A673 (cell line): ENCODE measurements at regions not wholly inside any gene's neighbourhood (a gene's known extent, or its start where the extent isn't known, plus 50 kb on each side); places are given as distances from the start of the nearest gene placed in this dataset.
"Not testable (repeated sequence)": the region's sequence is repeated elsewhere in the genome, so short reads cannot be mapped to it uniquely, and the experiment has no call there.

Experiments
- BruUV-seq: library from RNA; stranded (reverse); fragments of 400-500 nt; replicated peaks from 2 replicates; lab custom pipeline; 2021; lab: Mats Ljungman, UMichigan
- CTCF ChIA-PET: fragments of 300-600 bp; sonication (Branson Sonifier 250); formaldehyde crosslinking; loops from one replicate; lab custom pipeline; 2022; ENCODE audit warnings: antibody characterized with exemption; lab: Charles Lee
- POLR2A ChIA-PET: fragments of 300-600 bp; sonication (Branson Sonifier 250); formaldehyde crosslinking; loops from one replicate; lab custom pipeline; 2022; ENCODE audit warnings: antibody characterized with exemption; ENCODE audit not compliant: low non-redundant PET; lab: Charles Lee
- DNase-seq: peaks from one replicate; pipeline ENCODE4 v3.0.0-alpha.2; 2015; ENCODE audit warnings: low spot score
- H3K27ac ChIP-seq: fragments of 200-600 bp; sonication (generic); 2 replicates; pipeline ENCODE4 v1.5.1; 2016; ENCODE audit warnings: mixed run types, low read depth, mild to moderate bottlenecking, mixed read lengths, antibody characterized with exemption, low read length; ENCODE audit not compliant: poor library complexity, severe bottlenecking
- H3K27me3 ChIP-seq: fragments of 200-600 bp; sonication (generic); replicated peaks from 2 replicates; pipeline ENCODE4 v1.6.1; 2017; ENCODE audit warnings: mixed run types, low read depth, mild to moderate bottlenecking, mixed read lengths, antibody characterized with exemption, low read length; ENCODE audit not compliant: insufficient read depth, poor library complexity
- H3K36me3 ChIP-seq: fragments of 200-600 bp; sonication (generic); 2 replicates; pipeline ENCODE4 v1.6.1; 2016; ENCODE audit warnings: mixed run types, mild to moderate bottlenecking, mixed read lengths, antibody characterized with exemption, low read length; ENCODE audit not compliant: insufficient read depth, poor library complexity, severe bottlenecking
- H3K4me1 ChIP-seq: fragments of 200-600 bp; sonication (generic); 2 replicates; pipeline ENCODE4 v1.6.1; 2017; ENCODE audit warnings: mixed run types, mild to moderate bottlenecking, mixed read lengths, antibody characterized with exemption, low read length; ENCODE audit not compliant: insufficient read depth, poor library complexity, severe bottlenecking
- H3K4me3 ChIP-seq: fragments of 200-600 bp; sonication (generic); 2 replicates; pipeline ENCODE4 v1.5.1; 2016; ENCODE audit warnings: low read depth, mixed run types, mild to moderate bottlenecking, mixed read lengths, low read length; ENCODE audit not compliant: poor library complexity, severe bottlenecking
- H3K9me3 ChIP-seq: fragments of 200-600 bp; sonication (generic); 2 replicates; pipeline ENCODE4 v1.6.1; 2016; ENCODE audit warnings: mixed run types, low read depth, mild to moderate bottlenecking, mixed read lengths, antibody characterized with exemption, low read length; ENCODE audit not compliant: poor library complexity, severe bottlenecking
- CTCF ChIP-seq: fragments of 300-800, 200-600 bp; sonication (generic); conservative IDR thresholded peaks from 2 replicates; pipeline ENCODE4 v1.5.1; 2017; ENCODE audit warnings: low read depth, mild to moderate bottlenecking, antibody characterized with exemption, low read length, moderate library complexity, mixed read lengths
- EZH2 ChIP-seq: fragments of 200-600 bp; sonication (generic); IDR thresholded peaks from 2 replicates; pipeline ENCODE4 v1.6.1; 2017; ENCODE audit warnings: borderline replicate concordance, low read depth, mild to moderate bottlenecking, mixed read lengths, antibody characterized with exemption, low read length; ENCODE audit not compliant: poor library complexity, severe bottlenecking
- intact Hi-C: fragments of 100-400 bp; cut with micrococcal nuclease; formaldehyde crosslinking; loops from one replicate; pipeline ENCODE4 v1.10.0; 2022; ENCODE audit not compliant: unreplicated experiment

GRCh38 chr4:115548123-115548522 lies 434.7 kb upstream of the NDST4 start:
- BruUV-seq: no TSS peak

GRCh38 chr4:115537387-115537786 lies 424.0 kb upstream of the NDST4 start:
- Histone ChIP-seq H3K9me3 (no peaks in the 10 kb centered on the region), H3K36me3 (no peaks in the 10 kb centered on the region), H3K4me3 (no peak overlapping the region), H3K4me1 (peaks cover 14% of the 10 kb centered on the region), H3K27me3 (no peaks in the 10 kb centered on the region), H3K27ac (no peak overlapping the region)
- peak; percentile 56; the same call in 1 of the 2 replicates for TF ChIP-seq CTCF
- no peak for TF ChIP-seq EZH2
- intact Hi-C loops: loop anchor here (2.0 to 10.0 kb wide), 4 partner anchors 305 to 757 kb away; no protein-coding TSS in a partner anchor
- peak; percentile 48 for DNase-seq
- BruUV-seq: no TSS peak
- POLR2A ChIA-PET: interaction anchor here (0.7 kb wide), 1 partner anchor 356 kb away, joined by 3 read pairs; no protein-coding TSS in a partner anchor
- CTCF ChIA-PET: interaction anchor here (1.3 kb wide), 1 partner anchor 315 kb away, joined by 4 read pairs; no protein-coding TSS in a partner anchor

More at GRCh38 chr4:115548123-115548522, 434.7 kb upstream of the NDST4 start:
- intact Hi-C loops: loop anchor here (10.0 kb wide), 1 partner anchor 237 kb away; no protein-coding TSS in a partner anchor
- TF ChIP-seq EZH2 (no peak), CTCF (no peak)
- Histone ChIP-seq H3K4me3 (no peak overlapping the region), H3K4me1 (peaks cover 5% of the 10 kb centered on the region), H3K27me3 (no peaks in the 10 kb centered on the region), H3K9me3 (no peaks in the 10 kb centered on the region), H3K36me3 (no peaks in the 10 kb centered on the region), H3K27ac (no peak overlapping the region)
- POLR2A ChIA-PET: no interaction called here
- CTCF ChIA-PET: interaction anchor here (0.7 kb wide), 1 partner anchor 1980 kb away, joined by 9 read pairs; no protein-coding TSS in a partner anchor
- no peak for DNase-seq

GRCh38 chr4:115529126-115529525 lies 415.7 kb upstream of the NDST4 start:
- Histone ChIP-seq H3K9me3 (no peaks in the 10 kb centered on the region), H3K36me3 (no peaks in the 10 kb centered on the region), H3K4me3 (no peak overlapping the region), H3K27ac (no peak overlapping the region), H3K27me3 (no peaks in the 10 kb centered on the region), H3K4me1 (no peaks in the 10 kb centered on the region)
- TF ChIP-seq EZH2 (no peak), CTCF (no peak)
- BruUV-seq: no TSS peak
- intact Hi-C loops: no loop called here
- ChIA-PET POLR2A (no interaction called here), CTCF (no interaction called here)
- DNase-seq: no peak

GRCh38 chr4:115519476-115519875 lies 406.1 kb upstream of the NDST4 start:
- intact Hi-C loops, H3K27me3 ChIP-seq, H3K4me3 ChIP-seq, H3K27ac ChIP-seq, BruUV-seq, H3K36me3 ChIP-seq, CTCF ChIA-PET, H3K4me1 ChIP-seq, H3K9me3 ChIP-seq: not testable (repeated sequence)
- POLR2A ChIA-PET: interaction anchor here (0.6 kb wide), 1 partner anchor 362 kb away, joined by 7 read pairs; no protein-coding TSS in a partner anchor
- peak; percentile 93 for DNase-seq
